ENCODE measurements at regions not wholly inside any gene's neighbourhood (a gene's known extent, or its start where the extent isn't known, plus 50 kb on each side); places are given as distances from the start of the nearest gene placed in this dataset.
"Not testable (repeated sequence)": the region's sequence is repeated elsewhere in the genome, so short reads cannot be mapped to it uniquely, and the experiment has no call there.

DNA sequence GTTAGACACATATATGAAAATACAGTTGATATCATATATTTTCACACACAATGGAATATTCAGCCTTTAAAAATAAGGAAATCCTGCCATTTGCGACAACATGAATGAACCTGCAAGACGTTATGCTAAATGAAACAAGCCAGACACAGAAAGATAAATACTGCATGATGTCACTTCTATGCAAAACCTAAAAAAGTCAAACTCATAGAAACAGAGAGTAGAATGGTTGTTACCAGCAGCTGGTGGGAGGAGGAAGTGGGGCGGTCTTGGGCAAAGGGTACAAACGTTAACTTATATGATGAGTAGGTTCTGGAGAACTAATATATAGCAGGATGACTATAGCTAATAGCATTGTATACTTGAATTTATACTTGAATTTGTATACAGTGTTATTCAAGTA is 213.2 kb upstream of the NR2F2 start:
- in situ Hi-C loops (cut with HindIII; ENCODE audit: low sequenced_read_pairs) = no loop called here

DNA sequence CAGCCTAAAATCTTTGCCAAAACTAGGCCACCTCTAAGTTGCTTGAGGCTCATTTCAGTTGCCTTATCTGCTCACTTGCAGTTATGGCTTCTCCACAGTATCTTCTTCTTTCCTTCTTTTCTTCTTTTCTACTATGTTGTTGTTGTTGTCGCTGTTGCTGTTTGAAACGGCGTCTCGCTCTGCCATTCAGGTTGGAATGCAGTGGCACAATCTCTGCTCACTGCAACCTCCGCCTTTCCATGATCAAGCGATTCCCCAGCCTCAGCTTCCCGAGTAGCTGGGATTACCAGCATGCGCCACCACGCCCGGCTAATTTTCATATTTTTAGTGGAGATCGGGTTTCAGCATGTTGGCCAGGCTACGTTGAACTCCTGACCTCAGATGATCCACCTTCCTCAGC is 210.8 kb upstream of the NR2F2 start:
- in situ Hi-C loops (cut with HindIII; ENCODE audit: low sequenced_read_pairs) = no loop called here

DNA sequence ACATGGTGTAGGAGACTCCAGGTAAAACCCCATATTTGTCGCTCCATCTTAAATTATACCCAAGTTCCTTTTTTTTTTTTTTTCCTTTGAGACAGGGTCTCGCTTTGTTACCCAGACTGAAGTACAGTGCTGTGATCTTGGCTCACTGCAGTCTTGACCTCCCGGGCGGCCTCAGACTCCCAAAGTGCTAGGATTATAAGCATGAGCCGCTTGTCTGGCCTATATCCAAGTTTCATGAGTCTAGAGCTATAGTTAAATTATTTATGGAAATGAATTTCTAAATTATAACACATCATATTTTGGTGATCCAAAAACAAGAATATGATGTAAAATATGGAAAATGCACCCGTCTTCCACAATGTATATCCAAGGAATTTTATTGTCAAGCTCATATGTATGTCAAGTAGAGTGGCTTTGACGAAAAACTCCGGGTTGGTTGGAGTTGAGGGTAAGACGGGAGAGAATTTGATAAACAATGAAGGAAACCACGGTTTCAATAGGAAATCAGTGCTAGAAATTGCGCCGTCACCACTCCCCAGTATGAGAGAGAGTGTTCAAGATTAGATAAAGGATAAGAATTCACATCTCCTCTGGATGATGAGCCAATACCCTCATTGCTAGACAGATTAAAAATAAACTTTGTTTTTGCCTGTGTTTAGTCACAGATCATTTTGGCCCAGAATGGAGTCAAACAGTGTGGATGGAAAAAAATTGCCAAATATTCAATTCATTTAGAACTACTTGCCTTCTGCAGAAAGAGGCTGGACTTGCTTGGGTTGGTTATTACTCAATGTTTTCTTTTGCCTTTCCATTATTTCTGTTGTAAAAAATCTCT is 209.2 kb upstream of the NR2F2 start:
- in situ Hi-C loops (cut with HindIII; ENCODE audit: low sequenced_read_pairs) = no loop called here

DNA sequence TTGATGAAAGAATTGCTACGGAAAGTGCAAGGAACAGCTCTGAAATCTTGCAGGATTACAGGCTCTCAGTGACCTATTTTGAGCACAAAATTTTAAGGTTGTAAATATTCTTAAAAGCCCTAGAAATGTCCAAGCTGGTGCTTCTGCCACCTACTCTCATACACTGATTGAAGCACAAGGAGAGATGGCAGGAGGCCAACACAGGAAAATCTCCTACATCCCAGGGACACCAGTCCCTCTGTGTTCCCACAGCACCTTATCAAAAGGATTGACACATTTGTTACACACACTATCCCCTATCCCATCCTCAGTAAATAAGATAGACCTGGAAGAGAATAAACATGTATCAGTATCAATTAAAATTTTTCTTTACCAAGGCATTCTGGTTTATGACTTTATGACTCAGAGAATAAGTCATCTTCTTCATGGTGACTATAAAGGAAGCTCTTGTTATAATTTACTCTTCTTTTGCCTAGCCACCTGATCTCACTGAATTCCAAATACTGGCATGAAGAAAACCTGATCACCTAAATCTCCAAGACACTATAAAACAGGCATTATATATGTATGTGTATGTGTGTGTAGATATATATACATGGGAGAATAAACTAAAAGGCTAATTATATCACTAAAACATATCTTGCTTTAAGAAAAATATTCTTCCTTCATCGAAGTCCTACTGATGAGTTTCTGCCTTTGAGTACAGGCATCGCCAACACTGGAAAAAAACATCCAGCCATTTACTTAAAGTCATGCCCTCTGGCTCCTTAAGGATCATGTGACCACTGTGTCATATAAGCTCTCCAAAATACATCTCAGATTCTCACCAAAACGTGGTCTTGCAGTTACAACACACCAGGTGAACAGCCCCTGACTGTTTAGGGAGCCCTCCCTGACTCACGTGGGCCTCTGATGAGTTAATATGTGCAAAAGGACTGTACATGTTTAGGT is 208.1 kb upstream of the NR2F2 start:
- in situ Hi-C loops (cut with HindIII; ENCODE audit: low sequenced_read_pairs) = no loop called here

DNA sequence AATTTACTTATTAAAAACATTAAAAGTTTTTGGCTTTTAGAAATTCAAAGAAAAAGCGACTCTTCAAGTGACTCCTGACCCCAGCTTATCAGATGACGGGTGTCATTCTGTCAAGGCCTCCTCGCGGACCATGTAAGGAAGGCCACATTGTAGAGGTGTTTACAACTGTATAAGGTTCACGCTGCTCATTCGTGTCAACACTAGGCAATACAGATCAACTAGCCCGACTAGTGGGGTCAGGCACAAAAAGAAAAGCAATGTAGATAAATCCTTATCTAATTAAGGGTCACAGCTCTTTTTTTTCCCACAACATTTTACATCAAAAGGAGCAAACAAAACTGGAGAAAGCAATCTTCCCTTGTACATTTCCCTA is 207.5 kb upstream of the NR2F2 start:
- in situ Hi-C loops (cut with HindIII; ENCODE audit: low sequenced_read_pairs) = no loop called here

DNA sequence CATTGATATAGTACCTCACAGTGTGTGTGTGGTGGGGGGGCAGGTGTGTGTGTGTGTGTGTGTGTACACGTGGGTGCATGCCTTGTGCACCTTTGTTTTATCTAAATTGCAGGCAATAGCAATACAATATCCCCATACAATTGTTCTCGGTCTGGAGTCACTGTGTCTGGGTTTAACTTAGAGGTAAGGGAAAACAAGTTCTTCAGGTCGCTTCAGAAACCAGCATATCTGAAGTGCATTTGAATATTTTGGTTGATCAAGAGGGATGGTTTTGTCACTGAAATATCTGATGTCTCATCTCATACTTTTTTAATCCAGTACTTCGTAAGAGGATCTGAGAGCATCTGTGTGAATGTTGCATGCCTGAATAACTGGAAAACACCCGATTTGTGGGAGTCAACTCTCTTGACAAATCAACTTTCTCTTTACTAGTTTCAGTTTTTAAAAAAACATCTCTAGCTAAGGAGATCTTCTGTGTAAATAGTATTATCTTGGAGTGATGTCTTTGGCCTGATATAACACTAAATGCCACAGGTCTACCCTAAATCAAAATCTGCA is 206.8 kb upstream of the NR2F2 start:
- in situ Hi-C loops (cut with HindIII; ENCODE audit: low sequenced_read_pairs) = no loop called here

DNA sequence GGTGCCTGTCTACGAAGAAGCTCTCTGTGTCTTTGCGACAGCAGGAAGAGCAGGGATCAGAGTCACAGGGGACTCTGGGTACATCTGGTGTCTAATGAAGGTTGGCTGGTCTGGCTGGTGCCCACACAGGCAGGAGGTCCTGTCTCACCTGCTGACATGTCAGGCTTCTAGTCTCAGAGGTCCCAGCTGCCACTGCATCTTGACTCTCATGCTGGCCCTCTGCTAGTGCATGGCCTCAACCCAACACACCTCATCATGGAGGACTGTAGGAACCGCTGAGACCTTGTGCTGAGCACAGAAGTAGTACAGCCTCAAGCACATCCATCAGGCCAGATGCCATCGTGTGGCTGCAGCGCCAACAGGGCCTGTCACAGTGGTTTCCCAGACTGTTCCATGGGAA is 206.1 kb upstream of the NR2F2 start:
- in situ Hi-C loops (cut with HindIII; ENCODE audit: low sequenced_read_pairs) = no loop called here

DNA sequence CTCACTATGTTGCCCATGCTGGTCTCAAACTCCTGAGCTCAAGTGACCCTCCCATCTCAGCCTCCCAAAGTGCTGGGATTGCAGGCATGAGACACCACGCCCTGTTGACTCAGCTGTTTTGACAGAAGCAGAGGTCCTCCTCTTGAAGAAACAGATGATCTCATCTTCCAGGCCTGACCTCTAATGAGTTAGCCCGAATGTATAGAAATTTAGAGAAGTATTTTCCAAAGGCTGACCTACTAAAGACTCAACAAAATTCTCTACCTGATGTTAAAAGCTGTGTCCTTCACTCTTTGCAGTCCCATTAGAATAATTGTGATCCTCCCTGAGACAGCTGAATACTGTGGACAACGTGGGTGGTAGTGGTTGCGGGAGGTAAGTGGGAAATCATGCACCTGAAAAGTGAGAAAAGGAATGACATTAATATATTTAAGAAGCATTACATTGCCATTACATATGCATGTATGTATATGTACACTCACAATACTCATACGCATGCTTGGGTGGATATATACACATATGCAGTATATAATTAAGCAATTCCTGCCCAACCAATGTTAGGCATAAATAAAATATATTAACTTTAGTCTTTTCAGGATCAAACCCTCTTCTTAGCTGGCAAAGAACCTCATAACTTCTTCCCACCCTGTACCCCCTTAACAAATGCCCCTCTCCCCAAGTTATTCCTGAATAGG is 204.6 kb upstream of the NR2F2 start:
- in situ Hi-C loops (cut with HindIII; ENCODE audit: low sequenced_read_pairs) = no loop called here

DNA sequence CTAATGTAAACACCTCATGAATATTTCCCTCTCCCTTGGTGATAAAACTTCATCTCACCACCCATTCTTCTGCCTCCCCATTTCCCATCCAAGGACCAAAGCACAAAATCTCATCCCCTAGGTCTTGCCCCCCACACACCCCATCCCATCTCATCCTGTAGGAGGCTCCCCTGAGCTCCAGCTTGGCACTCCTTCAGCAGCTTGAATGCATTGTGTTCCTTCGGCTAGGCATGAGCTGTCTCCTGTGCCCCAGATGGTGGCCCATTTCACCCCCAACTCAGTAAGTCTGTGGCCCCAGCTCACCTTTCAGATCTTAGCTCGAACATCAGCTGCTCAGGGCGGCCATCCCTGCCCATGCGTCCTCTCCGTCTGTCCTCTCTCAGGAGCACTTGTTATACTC is 203.6 kb upstream of the NR2F2 start:
- in situ Hi-C loops (cut with HindIII; ENCODE audit: low sequenced_read_pairs) = no loop called here

DNA sequence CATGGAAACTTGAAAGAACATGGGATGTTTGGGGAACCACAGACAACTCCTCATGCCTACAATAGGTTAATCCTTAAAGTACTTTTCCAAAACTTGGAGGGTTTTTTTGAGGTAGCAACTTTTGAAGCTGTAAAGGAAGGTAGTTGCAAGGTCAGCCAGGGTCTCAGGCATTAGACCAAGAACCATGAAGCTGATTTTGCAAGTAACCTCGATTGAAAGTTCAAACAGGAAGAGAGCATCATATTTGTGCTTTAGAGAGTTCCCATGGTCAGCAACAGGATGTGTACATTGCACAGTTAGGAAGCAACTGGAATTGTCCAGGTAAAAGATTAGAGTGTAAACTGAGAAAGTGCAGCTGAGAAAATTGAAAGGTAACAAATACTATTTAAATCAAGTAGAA is 199.8 kb upstream of the NR2F2 start:
- in situ Hi-C loops (cut with HindIII; ENCODE audit: low sequenced_read_pairs) = no loop called here

DNA sequence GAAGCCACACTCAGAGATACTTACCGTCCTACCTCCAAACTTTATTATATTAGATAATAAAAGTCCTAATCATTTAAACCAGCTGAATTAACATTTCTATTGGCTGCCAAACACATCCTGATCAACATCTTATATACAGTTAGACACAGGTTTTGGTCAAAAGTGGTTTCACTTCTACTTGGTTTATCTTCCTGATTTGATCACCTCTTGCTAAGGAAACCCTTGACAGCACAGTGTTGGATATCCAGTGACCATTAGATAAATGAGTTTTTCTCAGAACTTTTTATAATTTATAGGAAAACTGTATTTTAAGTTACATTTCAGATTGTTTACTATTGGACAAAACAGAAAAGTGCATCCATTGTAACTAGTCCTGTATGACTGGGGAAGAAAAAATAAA is 198.4 kb upstream of the NR2F2 start:
- in situ Hi-C loops (cut with HindIII; ENCODE audit: low sequenced_read_pairs) = no loop called here

DNA sequence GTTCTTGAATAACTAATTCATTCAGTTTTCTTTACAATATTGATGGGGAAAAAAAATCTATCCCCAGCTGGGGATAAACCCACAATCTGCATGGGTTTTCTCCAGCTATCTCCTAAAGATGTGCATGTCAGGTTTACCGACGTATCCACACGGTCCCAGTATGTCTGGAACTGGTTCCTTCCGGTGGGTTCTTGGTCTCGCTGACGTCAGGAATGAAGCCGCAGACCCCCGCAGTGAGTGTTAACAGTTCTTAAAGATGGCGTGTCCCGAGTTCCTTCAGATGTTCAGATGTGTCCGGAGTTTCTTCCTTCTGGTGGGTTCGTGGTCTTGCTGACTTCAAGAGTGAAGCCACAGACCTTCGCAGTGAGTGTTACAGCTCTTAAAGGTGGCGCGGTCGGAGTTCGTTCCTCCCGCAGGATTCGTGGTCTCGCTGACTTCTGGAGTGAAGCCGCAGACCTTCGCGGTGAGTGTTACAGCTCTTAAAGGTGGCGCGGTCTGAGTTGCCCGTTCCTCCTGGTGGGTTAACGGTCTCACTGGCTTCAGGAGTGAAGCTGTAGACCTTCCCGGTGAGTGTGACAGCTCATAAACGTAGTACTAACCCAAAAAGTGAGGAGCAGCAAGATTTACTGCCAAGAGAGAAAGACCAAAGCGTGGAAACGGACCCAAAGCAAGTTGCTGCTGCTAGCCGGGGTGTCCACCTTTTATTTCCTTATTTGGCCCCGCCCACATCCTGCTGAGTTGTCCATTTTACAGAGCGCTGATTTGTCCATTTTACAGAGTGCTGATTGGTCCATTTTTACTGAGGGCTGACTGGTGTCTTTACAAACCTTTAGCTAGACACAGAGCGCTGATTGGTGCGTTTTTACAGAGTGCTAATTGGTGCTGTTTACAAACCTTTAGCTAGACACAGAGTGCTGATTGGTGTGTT is 195.1 kb upstream of the NR2F2 start:
- in situ Hi-C loops (cut with HindIII; ENCODE audit: low sequenced_read_pairs) = no loop called here

DNA sequence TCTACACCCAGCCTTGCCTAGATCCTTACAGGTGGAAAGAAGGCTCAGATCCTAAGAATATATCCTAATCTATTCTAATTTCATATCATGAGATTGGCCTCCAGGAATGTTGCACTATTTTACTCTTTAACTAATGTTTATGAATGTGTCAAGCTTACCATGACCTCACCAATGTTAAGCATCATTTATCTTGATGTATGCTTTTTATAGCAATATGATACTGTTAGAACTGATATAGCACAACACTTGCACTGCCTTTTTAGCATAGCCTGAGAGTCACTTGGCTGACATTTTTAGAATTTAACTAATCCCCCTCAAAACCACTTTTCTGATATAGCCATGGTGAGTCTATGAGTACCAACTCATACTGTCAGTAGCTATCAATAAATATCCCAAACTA is 191.5 kb upstream of the NR2F2 start:
- in situ Hi-C loops (cut with HindIII; ENCODE audit: low sequenced_read_pairs) = no loop called here

DNA sequence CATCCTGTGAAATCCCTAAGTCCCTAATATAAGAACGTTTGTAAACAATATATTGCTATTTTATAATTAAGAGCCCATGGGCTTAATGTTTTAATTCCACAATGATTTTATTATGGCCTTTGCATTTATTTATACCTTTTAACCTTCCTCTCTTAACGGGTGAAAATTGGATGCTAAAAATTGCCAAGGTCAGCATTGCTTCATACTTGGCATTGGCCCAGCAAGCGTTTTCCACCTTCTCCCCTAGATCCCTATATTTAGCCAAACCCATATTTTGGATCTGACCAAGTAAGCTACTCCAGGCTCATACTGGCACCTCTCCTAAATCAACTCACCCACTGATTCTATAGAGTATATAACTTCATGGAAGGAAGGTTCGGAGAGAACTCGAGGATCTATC is 188.0 kb upstream of the NR2F2 start:
- in situ Hi-C loops (cut with HindIII; ENCODE audit: low sequenced_read_pairs) = no loop called here

DNA sequence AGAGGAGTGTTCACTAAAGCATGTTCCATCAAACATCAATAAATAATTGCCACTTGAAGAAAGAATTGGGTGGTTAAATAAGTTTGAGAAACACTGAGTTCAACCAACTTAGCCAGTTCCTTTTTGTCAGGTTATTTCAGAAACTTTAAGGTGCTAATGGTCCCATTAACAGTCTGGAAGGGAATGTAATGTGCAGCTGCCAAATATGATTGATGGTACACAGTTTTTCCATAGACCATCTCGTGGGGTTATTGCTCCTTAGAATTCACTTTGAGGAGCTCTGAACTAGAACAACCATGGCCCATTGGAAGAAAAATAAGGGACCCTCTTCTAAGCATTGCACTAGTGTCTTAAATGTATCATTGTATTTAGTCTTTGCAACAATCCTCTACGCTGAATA is 185.8 kb upstream of the NR2F2 start:
- in situ Hi-C loops (cut with HindIII; ENCODE audit: low sequenced_read_pairs) = no loop called here

DNA sequence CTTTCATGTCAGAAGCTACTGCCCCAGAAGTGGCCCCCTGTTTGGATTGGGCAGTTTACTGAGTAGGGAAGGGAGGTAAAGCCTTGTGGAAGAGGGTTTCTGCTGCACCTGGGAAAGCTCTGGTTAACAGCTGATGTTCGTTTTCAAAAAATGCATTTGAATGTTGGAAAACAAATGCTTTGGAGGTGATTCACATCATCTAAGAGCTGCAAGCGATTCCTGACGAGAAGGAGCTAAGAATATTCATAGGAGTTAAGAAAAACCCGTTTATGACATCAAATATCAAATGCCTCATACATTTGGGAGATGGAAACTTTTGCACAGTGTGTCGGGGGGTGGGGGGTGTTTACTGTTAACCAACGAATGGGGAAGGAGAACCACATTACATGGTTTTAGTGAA is 183.8 kb upstream of the NR2F2 start:
- in situ Hi-C loops (cut with HindIII; ENCODE audit: low sequenced_read_pairs) = no loop called here

DNA sequence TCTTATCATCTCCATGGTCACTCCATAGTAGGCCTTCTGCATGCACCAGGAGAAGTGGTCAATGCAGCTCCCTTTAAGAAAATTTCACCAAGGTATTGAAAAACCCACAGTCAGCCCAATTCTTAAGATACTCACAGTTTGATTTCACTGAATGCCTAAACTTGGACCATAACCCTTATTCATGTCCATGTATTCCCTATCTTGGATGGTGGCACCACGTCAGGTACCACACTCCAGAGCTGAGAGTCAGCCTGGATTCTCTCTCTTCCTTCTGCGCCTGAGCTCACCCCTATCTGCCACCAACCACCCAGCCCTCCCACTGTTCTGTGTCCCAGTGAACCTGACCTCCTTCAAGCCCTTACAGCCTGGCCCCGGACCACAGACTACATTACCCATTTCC is 183.2 kb upstream of the NR2F2 start:
- in situ Hi-C loops (cut with HindIII; ENCODE audit: low sequenced_read_pairs) = no loop called here

DNA sequence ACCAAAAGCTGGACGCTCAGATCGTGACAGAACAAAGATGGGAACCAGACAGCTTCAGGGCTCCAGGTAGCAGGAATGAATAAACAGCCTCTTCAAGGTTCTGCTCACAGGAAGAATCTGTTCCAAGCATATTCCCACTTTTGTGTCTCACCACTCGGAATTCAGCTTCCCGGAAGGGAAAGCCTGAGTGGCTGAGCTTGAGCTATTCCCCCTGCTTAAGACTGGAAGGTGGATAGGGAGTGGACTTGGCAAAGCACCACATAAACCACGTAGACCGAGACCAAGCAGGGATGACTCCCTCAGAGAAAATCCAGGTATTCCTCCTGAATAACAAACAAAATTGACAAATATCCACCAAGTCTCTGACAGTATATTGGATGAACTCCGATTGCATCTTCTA is 180.2 kb upstream of the NR2F2 start:
- in situ Hi-C loops (cut with HindIII; ENCODE audit: low sequenced_read_pairs) = no loop called here

DNA sequence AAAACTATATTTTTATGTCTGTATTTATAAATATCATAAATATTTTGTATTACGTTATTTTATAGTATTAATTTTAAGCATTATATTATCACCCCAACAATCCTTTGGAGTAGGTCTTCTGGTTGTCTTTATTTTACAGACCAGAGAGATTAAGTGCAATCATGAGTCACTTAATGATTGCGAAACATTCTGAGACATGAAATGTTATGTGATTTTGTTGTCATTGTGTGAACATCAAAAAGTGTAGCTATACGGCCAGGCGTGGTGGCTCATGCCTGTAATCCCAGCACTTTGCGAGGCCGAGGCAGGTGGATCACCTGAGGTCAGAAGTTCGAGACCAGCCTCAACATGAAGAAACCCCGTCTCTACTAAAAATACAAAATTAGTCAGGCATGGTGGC is 178.8 kb upstream of the NR2F2 start:
- in situ Hi-C loops (cut with HindIII; ENCODE audit: low sequenced_read_pairs) = not testable (repeated sequence)

DNA sequence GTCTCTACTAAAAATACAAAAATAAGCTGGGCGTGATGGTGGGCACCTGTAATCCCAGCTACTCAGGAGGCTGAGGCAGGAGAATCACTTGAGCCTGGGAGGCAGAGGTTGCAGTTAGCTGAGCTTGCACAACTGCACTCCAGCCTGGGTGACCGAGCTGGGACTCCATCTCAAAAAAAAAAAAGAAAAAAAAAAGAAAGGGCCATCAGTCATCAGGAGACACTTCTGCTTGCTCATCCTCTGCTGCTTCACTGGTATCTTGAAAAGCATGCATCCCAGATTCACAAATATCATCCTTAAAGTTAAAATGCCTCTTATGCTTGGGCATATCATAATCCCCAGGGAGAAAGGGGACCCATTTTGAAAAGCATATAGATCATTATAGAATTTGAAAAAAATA is 176.6 kb upstream of the NR2F2 start:
- in situ Hi-C loops (cut with HindIII; ENCODE audit: low sequenced_read_pairs) = no loop called here
